ENCODE measurements at regions not wholly inside any gene's neighbourhood (a gene's known extent, or its start where the extent isn't known, plus 50 kb on each side); places are given as distances from the start of the nearest gene placed in this dataset.
"Not testable (repeated sequence)": the region's sequence is repeated elsewhere in the genome, so short reads cannot be mapped to it uniquely, and the experiment has no call there.

- in situ Hi-C loops (cut with HindIII; ENCODE audit: low pct_unique_long_range_greater_than_20kb, low sequenced_read_pairs): no loop called here
- no peak for DNase-seq (ENCODE audit: low read depth, low spot score)
Measured at GRCh38 chr12:66733321-66733720, 54.4 kb upstream of the GRIP1 start.

- in situ Hi-C loops (cut with HindIII; ENCODE audit: low pct_unique_long_range_greater_than_20kb, low sequenced_read_pairs): no loop called here
- DNase-seq (ENCODE audit: low read depth, low spot score): no peak
Measured at GRCh38 chr12:66733839-66734238, 55.0 kb upstream of the GRIP1 start.

GRCh38 chr12:66735275-66735674 is 56.4 kb upstream of the GRIP1 start:
- DNase-seq (ENCODE audit: low read depth, low spot score): no peak
- in situ Hi-C loops (cut with HindIII; ENCODE audit: low pct_unique_long_range_greater_than_20kb, low sequenced_read_pairs): no loop called here

GRCh38 chr12:66736931-66737330 is 58.1 kb upstream of the GRIP1 start:
- no peak for DNase-seq (ENCODE audit: low read depth, low spot score)
- in situ Hi-C loops (cut with HindIII; ENCODE audit: low pct_unique_long_range_greater_than_20kb, low sequenced_read_pairs): no loop called here

- in situ Hi-C loops (cut with HindIII; ENCODE audit: low pct_unique_long_range_greater_than_20kb, low sequenced_read_pairs): no loop called here
- DNase-seq (ENCODE audit: low read depth, low spot score): no peak
Measured at GRCh38 chr12:66739266-66739665, 60.4 kb upstream of the GRIP1 start.

- DNase-seq (ENCODE audit: low read depth, low spot score): peak; percentile 16
- in situ Hi-C loops (cut with HindIII; ENCODE audit: low pct_unique_long_range_greater_than_20kb, low sequenced_read_pairs): no loop called here
Measured at GRCh38 chr12:66739940-66740651, 61.2 kb upstream of the GRIP1 start.

GRCh38 chr12:66740732-66741131 is 61.9 kb upstream of the GRIP1 start:
- DNase-seq (ENCODE audit: low read depth, low spot score): no peak
- in situ Hi-C loops (cut with HindIII; ENCODE audit: low pct_unique_long_range_greater_than_20kb, low sequenced_read_pairs): no loop called here

- in situ Hi-C loops (cut with HindIII; ENCODE audit: low pct_unique_long_range_greater_than_20kb, low sequenced_read_pairs): no loop called here
- DNase-seq (ENCODE audit: low read depth, low spot score): no peak
Measured at GRCh38 chr12:66741919-66742318, 63.0 kb upstream of the GRIP1 start.

GRCh38 chr12:66742508-66743367 is 63.9 kb upstream of the GRIP1 start:
- no peak for DNase-seq (ENCODE audit: low read depth, low spot score)

GRCh38 chr12:66744461-66744860 is 65.6 kb upstream of the GRIP1 start:
- in situ Hi-C loops (cut with HindIII; ENCODE audit: low pct_unique_long_range_greater_than_20kb, low sequenced_read_pairs): no loop called here
- no peak for DNase-seq (ENCODE audit: low read depth, low spot score)

More at GRCh38 chr12:66742508-66743367, 63.9 kb upstream of the GRIP1 start:
- in situ Hi-C loops (cut with HindIII; ENCODE audit: low pct_unique_long_range_greater_than_20kb, low sequenced_read_pairs): no loop called here

GRCh38 chr12:66744956-66745383 is 66.1 kb upstream of the GRIP1 start:
- in situ Hi-C loops (cut with HindIII; ENCODE audit: low pct_unique_long_range_greater_than_20kb, low sequenced_read_pairs): no loop called here
- peak; percentile 22 for DNase-seq (ENCODE audit: low read depth, low spot score)

GRCh38 chr12:66746489-66747201 is 67.8 kb upstream of the GRIP1 start:
- no peak for DNase-seq (ENCODE audit: low read depth, low spot score)
- in situ Hi-C loops (cut with HindIII; ENCODE audit: low pct_unique_long_range_greater_than_20kb, low sequenced_read_pairs): no loop called here

- in situ Hi-C loops (cut with HindIII; ENCODE audit: low pct_unique_long_range_greater_than_20kb, low sequenced_read_pairs): no loop called here
- DNase-seq (ENCODE audit: low read depth, low spot score): no peak
Measured at GRCh38 chr12:66751432-66752113, 72.7 kb upstream of the GRIP1 start.

- in situ Hi-C loops (cut with HindIII; ENCODE audit: low pct_unique_long_range_greater_than_20kb, low sequenced_read_pairs): no loop called here
- no peak for DNase-seq (ENCODE audit: low read depth, low spot score)
Measured at GRCh38 chr12:66753810-66754209, 74.9 kb upstream of the GRIP1 start.

- in situ Hi-C loops (cut with HindIII; ENCODE audit: low pct_unique_long_range_greater_than_20kb, low sequenced_read_pairs): no loop called here
- DNase-seq (ENCODE audit: low read depth, low spot score): no peak
Measured at GRCh38 chr12:66755727-66756395, 77.0 kb upstream of the GRIP1 start.

GRCh38 chr12:66756631-66757030 is 77.8 kb upstream of the GRIP1 start:
- in situ Hi-C loops (cut with HindIII; ENCODE audit: low pct_unique_long_range_greater_than_20kb, low sequenced_read_pairs): no loop called here
- DNase-seq (ENCODE audit: low read depth, low spot score): no peak

- in situ Hi-C loops (cut with HindIII; ENCODE audit: low pct_unique_long_range_greater_than_20kb, low sequenced_read_pairs): not testable (repeated sequence)
Measured at GRCh38 chr12:66760122-66760521, 81.2 kb upstream of the GRIP1 start.

More at GRCh38 chr12:66760122-66760521, 81.2 kb upstream of the GRIP1 start:
- DNase-seq (ENCODE audit: low read depth, low spot score): not testable (repeated sequence)

Measured in SK-MEL-5 (cell line).